Suprapubic skin (tissue), 4 donors: ENCODE measurements at regions not wholly inside any gene's neighbourhood (a gene's known extent, or its start where the extent isn't known, plus 50 kb on each side); places are given as distances from the start of the nearest gene placed in this dataset.

Source experiments
- DNase-seq, 2 donors: peaks; one replicate each; pipeline ENCODE4 v3.0.0-alpha.2; 2019; ENCODE audit warnings: low spot score in 2 of 2
- H3K27ac ChIP-seq: fragments of 200-600 bp; sonication (generic); one replicate; pipeline ENCODE4 v1.5.1; 2019
- H3K27me3 ChIP-seq: fragments of 200-600 bp; sonication (generic); one replicate; pipeline ENCODE4 v1.5.1; 2019
- H3K36me3 ChIP-seq: fragments of 200-600 bp; sonication (generic); one replicate; pipeline ENCODE4 v1.5.1; 2019
- H3K4me1 ChIP-seq: fragments of 200-600 bp; sonication (generic); one replicate; pipeline ENCODE4 v1.5.1; 2019
- H3K4me3 ChIP-seq: fragments of 200-600 bp; sonication (generic); one replicate; pipeline ENCODE4 v1.5.1; 2019; ENCODE audit warnings: mild to moderate bottlenecking
- H3K9me3 ChIP-seq: fragments of 200-600 bp; sonication (generic); one replicate; pipeline ENCODE4 v1.5.1; 2019
- EP300 ChIP-seq: sonication (generic); formaldehyde crosslinking; IDR thresholded peaks from one replicate; pipeline ENCODE4 v1.6.1; 2017; ENCODE audit warnings: antibody characterized with exemption
- POLR2A ChIP-seq, 2 donors: fragments of 450-650 bp; IDR thresholded peaks; one replicate each; pipeline ENCODE4 v1.6.1; 2017; ENCODE audit warnings: antibody characterized with exemption in 2 of 2, mild to moderate bottlenecking in 2 of 2, moderate library complexity in 2 of 2
- POLR2AphosphoS5 ChIP-seq, 3 donors: sonication (generic); formaldehyde crosslinking; IDR thresholded peaks; one replicate each; pipeline ENCODE4 v1.6.1; 2017; ENCODE audit warnings: antibody characterized with exemption in 3 of 3
- WGBS: methylation state at CpG from one replicate; pipeline ENCODE4 v1.1.5; 2018; 5-methylcytosine and 5-hydroxymethylcytosine counted together
- TF ChIP-seq, protein P1 (sequence below), 2 donors: fragments of 200-600 bp in 1 of 2; fragments of 450-650 bp in 1 of 2; sonication (generic) in 1 of 2; IDR thresholded peaks; one replicate each; pipeline ENCODE4 v1.5.1; 2016 to 2019; ENCODE audit warnings: antibody characterized with exemption in 2 of 2, mild to moderate bottlenecking in 1 of 2, moderate library complexity in 1 of 2

DNA sequence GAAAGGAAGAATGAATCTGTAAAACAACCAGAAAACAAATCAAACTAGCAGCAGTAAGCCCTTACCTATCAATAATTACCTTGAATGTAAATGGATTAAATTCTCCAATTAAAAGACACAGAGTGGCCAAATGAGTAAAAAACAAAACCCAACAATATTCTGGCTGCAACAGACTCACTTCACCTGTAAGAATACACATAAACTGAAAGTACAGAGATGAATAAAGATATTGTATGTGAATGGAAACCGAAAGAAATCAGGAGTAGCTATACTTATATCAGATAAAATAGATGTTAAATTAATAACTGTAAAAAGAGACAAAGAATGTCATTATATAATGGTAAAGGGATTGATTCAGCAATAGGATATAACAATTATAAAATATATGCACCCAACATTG lies 514.5 kb upstream of the DPPA4 start:
- 78% methylated on average over 1 of the region's 1 CpG for WGBS
- Histone ChIP-seq H3K4me3 (no peak overlapping the region), H3K27ac (no peak overlapping the region), H3K4me1 (no peaks in the 10 kb centered on the region), H3K36me3 (no peaks in the 10 kb centered on the region), H3K27me3 (no peaks in the 10 kb centered on the region), H3K9me3 (peaks cover 21% of the 10 kb centered on the region)
- no peak for TF ChIP-seq POLR2A (IDR thresholded peaks at IDR 0.05)
- TF ChIP-seq, protein P1, sequence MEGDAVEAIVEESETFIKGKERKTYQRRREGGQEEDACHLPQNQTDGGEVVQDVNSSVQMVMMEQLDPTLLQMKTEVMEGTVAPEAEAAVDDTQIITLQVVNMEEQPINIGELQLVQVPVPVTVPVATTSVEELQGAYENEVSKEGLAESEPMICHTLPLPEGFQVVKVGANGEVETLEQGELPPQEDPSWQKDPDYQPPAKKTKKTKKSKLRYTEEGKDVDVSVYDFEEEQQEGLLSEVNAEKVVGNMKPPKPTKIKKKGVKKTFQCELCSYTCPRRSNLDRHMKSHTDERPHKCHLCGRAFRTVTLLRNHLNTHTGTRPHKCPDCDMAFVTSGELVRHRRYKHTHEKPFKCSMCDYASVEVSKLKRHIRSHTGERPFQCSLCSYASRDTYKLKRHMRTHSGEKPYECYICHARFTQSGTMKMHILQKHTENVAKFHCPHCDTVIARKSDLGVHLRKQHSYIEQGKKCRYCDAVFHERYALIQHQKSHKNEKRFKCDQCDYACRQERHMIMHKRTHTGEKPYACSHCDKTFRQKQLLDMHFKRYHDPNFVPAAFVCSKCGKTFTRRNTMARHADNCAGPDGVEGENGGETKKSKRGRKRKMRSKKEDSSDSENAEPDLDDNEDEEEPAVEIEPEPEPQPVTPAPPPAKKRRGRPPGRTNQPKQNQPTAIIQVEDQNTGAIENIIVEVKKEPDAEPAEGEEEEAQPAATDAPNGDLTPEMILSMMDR (IDR thresholded peaks at IDR 0.05): no peak
- TF ChIP-seq POLR2AphosphoS5 (IDR thresholded peaks at IDR 0.05): no peak
- TF ChIP-seq EP300: no peak
- DNase-seq: no peak

DNA sequence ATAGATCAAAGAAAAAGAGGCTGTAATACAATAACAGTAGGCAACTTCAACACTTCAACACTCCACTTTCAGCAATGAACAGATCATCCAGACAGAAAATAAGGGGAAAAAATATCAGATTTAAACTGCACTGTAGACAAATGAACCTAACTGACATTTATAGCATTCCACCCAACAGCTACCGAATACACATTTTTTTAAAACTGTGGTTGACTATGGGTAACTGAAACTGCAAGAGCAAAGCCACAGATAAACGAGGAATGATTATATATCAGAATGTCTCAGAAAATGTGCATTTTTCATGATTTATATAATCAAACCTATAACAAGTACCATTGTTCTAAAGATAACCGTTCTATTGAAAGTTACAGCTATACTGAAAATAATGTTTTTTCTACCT lies 514.9 kb upstream of the DPPA4 start:
- Histone ChIP-seq H3K27me3 (no peaks in the 10 kb centered on the region), H3K4me1 (no peaks in the 10 kb centered on the region), H3K4me3 (no peak overlapping the region), H3K27ac (no peak overlapping the region), H3K36me3 (no peaks in the 10 kb centered on the region), H3K9me3 (peaks cover 20% of the 10 kb centered on the region)
- TF ChIP-seq POLR2AphosphoS5 (IDR thresholded peaks at IDR 0.05) (no peak), EP300 (no peak), POLR2A (IDR thresholded peaks at IDR 0.05) (no peak)
- TF ChIP-seq, protein P1 (IDR thresholded peaks at IDR 0.05): no peak
- DNase-seq: no peak
- 71% methylated on average over 3 of the region's 3 CpGs for WGBS

GRCh38 chr3:109853077-109853731 lies 515.9 kb upstream of the DPPA4 start:
- H3K9me3 ChIP-seq: peaks cover 17% of the 10 kb centered on the region
- no peaks in the 10 kb centered on the region for H3K36me3 ChIP-seq
- TF ChIP-seq EP300 (no peak), POLR2AphosphoS5 (IDR thresholded peaks at IDR 0.05) (no peak), POLR2A (IDR thresholded peaks at IDR 0.05) (no peak)
- TF ChIP-seq, protein P1 (IDR thresholded peaks at IDR 0.05): no peak
- no peaks in the 10 kb centered on the region for H3K4me1 ChIP-seq
- no peaks in the 10 kb centered on the region for H3K27me3 ChIP-seq
- no peak overlapping the region for H3K27ac ChIP-seq
- no peak for DNase-seq
- WGBS: 71% methylated on average over 2 of the region's 2 CpGs
- H3K4me3 ChIP-seq: no peak overlapping the region

- Histone ChIP-seq H3K4me1 (no peaks in the 10 kb centered on the region), H3K27me3 (no peaks in the 10 kb centered on the region), H3K27ac (no peak overlapping the region), H3K9me3 (peaks cover 4% of the 10 kb centered on the region), H3K4me3 (no peak overlapping the region), H3K36me3 (no peaks in the 10 kb centered on the region)
- DNase-seq: no peak
- 96% methylated on average over 1 of the region's 1 CpG for WGBS
- TF ChIP-seq POLR2AphosphoS5 (IDR thresholded peaks at IDR 0.05) (no peak), POLR2A (IDR thresholded peaks at IDR 0.05) (no peak), EP300 (no peak)
- TF ChIP-seq, protein P1 (IDR thresholded peaks at IDR 0.05): no peak
Observed at GRCh38 chr3:109863701-109864100, 526.4 kb upstream of the DPPA4 start.

GRCh38 chr3:109864452-109864851 lies 527.1 kb upstream of the DPPA4 start:
- Histone ChIP-seq H3K27me3 (no peaks in the 10 kb centered on the region), H3K9me3 (peaks cover 2% of the 10 kb centered on the region), H3K4me3 (no peak overlapping the region), H3K4me1 (no peaks in the 10 kb centered on the region), H3K27ac (no peak overlapping the region), H3K36me3 (no peaks in the 10 kb centered on the region)
- no peak for TF ChIP-seq POLR2A (IDR thresholded peaks at IDR 0.05)
- no peak for TF ChIP-seq EP300
- TF ChIP-seq POLR2AphosphoS5 (IDR thresholded peaks at IDR 0.05): no peak
- TF ChIP-seq, protein P1 (IDR thresholded peaks at IDR 0.05): no peak
- no peak for DNase-seq
